OCI-M1 (cell line): ENCODE measurements at regions not wholly inside any gene's neighbourhood (a gene's known extent, or its start where the extent isn't known, plus 50 kb on each side); places are given as distances from the start of the nearest gene placed in this dataset.
"Not testable (repeated sequence)": the region's sequence is repeated elsewhere in the genome, so short reads cannot be mapped to it uniquely, and the experiment has no call there.

Source experiments
- DNase-seq: peaks from one replicate; lab custom pipeline; 2025; lab: John Stamatoyannopoulos, UW

- peak; percentile 13 for DNase-seq
Measured at GRCh38 chr6:60252255-60252654, 2033.8 kb downstream of the KHDRBS2 start.

- DNase-seq = not testable (repeated sequence)
Measured at GRCh38 chr6:60247548-60247947, 2038.5 kb downstream of the KHDRBS2 start.
